ENCODE measurements at regions not wholly inside any gene's neighbourhood (a gene's known extent, or its start where the extent isn't known, plus 50 kb on each side); places are given as distances from the start of the nearest gene placed in this dataset.

DNA sequence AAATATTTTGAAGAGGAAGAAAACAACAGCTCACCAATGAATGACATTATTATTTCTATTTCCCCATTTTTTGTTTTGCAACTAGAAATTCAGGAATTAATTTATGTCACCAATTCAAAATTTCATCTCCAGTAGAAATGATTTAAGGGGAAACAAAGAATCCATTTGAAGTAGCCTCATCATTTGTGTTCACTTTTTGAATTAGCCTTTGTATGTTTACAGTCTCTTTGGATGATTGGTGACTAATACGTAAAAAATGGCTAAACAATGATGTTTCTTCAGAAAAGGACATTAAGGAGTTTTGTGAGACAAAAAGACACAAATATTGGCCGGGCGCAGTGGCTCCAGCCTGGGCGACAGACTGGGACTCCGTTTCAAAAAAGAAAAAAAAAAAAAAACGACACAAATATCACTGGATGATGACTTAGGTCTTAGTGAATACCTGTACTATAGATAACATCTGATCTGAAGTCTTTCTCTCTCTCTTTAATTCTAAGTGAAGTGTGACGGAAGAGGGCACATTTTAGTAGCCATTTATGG, 313.2 kb downstream of the PIK3C3 start:
- no peak for DNase-seq (ENCODE audit: low read depth)

DNA sequence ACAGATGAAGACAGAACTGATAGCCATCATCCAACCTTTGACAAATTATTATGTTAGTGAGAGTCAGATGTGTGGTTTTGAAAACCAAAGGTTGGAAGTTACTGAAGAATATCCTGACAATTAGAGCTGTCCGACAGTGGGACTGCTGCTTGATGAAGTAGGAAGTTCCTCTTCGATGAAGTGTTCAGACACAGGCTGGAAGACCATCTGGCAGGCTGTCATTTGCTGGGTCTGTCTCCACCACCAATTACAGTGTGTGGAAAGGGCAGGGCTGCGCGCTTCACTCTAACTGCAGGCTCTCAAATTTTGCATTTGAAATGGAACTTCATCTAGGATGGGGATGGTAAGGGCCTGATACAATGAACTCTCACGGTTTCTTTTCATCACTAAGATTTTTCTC, 313.8 kb downstream of the PIK3C3 start:
- DNase-seq (ENCODE audit: low read depth), result no peak

DNA sequence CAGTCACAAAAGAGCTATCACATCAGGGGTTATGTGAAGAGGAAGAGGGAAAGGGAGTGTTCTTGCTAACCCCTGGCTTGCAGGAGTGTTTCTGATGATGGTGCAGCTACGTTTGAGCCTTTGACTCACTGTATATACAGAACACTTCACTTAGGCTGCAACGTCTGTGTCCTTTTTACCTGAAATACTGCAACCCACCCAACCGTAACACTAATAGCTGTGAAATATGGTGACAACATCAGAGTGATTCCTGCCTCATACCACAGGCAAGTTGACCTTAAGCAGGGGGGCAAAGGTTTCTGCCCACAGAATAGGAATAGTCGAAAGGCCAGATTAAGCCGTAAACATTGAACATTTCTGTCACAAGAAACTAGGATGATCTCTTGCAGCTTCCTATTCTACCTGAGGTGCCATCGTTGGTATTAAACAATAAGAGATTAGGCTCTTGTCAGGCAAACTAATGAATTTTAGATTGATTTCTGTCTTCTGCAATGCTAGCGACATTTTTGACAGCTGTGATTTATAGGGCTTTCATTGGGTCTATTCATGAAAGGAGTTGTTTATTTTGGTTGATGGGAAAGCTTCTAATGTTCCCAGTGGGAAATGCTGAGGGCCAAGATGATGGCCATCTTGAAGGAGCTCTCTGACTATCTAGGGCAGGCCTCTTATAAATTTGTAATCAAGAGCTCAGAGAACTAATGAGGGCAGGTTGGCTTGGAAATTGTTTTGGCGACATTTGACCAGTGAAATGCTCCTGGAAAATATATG, 316.8 kb downstream of the PIK3C3 start:
- no peak for DNase-seq (ENCODE audit: low read depth)

DNA sequence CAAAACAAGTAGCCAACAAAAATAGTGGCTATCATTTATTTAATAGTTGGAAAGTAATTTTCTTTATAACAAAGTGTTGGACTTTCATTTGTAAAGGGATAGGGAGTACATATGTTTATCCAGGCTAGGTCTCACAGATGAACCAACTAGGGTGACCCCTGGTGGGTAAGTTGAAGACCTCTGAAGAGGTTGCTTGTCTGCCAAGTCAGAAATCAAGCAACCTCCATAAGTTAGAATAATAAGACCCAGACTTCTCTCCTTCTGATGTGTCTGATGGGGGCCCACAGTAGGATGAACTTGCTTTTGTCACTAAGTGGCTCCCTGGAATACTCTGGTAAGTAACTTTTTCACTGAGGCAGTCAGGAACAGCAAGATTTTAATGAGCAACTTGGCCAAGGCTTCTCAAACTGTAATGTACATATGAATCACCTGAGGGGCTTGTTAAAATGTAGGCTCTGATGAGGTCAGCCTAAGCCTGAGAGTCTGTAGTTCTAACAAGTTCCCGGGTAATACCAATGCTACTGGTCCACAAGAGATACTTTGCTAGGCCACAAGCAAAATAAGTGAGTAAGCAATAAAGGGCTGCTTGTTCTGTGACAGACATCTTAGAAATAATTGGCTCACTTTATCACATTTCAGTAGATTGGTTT, 319.6 kb downstream of the PIK3C3 start:
- no peak for DNase-seq (ENCODE audit: low read depth)

DNA sequence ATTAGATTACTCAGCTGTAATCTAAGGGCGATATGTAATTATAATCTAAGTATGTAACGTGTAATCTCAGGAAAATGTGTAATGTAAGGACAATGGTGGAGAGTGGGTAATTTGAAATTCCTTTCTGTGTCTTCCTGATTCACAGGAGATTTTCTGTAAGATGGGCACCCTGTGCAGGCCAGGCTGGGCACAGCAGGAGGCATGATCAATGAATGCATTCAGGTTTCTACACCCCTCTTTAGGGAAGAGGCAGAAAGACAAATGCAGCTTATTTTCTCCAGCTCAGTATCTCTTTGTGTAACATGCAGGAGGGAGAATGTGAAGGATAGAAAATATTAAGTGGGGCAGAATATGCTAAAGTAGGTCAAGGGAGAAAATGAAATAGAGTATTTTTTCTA, 320.1 kb downstream of the PIK3C3 start:
- DNase-seq (ENCODE audit: low read depth), result no peak

DNA sequence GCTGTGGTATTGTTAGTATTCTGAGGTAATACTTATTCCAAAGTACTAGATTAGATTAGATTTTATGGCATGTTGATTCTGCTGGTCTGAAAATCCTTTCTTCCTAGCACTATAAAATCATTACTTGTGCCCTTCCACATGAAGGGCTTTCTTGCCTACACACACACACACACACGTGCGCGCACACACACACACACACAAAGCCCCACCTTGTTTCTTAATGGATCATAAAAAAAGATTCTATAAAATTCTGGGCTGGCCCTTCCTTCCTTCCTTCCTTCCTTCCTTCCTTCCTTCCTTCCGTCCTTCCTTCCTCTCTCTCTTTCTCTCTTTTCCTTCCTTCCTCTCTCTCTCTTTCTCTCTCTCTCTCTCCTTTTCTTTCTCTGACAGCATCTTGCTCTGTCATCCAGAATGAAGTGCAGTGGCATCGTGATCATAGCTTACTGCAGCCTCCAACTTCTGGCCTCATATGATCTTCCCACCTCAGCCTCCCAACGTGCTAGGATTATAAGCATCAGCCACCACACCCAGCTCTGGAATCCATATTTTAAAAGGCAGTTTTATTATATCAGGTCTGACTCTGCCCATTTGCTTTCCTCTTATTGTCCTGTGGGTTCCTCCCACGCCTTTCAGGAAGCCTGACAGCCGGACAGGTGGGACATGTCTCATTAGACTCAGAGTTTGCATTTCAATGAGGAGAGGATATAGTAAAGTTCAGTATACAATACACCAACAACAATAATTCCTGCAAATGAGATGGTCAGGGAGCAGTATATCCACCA, 321.1 kb downstream of the PIK3C3 start:
- DNase-seq (ENCODE audit: low read depth), result no peak

DNA sequence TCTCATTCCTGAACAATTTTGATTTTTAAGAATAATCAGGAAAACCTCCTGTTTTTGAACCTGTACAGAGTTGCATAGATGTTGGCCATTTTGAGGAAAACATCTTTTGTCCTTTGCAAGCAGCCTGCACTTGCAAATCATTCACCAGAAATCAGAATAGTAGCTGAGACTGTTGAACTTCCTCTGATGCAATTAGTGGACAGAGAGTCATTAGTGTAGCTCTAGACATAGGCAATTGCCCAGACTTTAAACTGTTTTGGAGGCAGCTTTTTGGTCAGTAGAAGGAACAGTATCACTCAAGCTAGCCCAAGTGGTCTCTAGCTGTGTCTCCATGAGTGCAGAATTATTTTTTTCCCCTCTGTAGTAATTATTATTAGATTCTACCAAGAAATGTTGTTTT, 326.1 kb downstream of the PIK3C3 start:
- DNase-seq (ENCODE audit: low read depth), result no peak

DNA sequence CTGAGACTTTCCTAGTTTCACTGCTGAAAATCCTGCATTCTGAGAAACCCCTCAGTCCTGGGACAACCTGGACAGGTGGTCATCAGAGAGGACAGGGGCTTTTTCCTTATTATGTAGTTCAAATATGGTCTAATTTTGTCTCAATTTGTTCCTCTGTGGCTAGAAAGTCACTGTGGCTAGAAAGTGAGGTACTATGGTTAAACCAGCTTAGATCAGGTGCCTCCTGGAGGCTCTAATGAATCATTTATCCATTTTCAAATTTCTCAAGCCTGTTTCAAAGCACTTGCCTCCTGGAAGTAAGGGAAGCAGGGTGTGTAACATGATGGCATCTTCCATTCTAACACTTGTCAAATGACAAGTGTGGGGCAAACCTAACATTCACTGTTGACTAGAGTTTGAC, 326.8 kb downstream of the PIK3C3 start:
- DNase-seq (ENCODE audit: low read depth), result no peak

DNA sequence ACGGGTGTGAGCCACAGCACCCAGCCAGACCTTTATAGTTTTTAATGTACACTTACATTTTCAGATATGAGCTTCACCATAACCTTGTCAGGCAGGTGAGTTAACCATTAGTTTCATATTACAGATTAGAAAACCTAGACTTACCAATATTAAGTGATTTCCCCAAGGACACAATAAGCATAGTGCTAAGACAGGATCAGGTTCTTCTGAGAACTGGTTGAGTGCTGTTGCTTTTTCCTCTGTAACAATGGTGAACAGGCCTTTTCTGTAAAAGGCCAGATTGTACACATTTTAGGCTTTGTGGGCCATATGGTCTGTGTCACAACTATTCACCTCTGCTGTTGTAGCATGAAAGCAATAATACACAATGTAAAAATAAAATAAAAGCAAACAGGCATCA, 332.0 kb downstream of the PIK3C3 start:
- DNase-seq (ENCODE audit: low read depth), result no peak

DNA sequence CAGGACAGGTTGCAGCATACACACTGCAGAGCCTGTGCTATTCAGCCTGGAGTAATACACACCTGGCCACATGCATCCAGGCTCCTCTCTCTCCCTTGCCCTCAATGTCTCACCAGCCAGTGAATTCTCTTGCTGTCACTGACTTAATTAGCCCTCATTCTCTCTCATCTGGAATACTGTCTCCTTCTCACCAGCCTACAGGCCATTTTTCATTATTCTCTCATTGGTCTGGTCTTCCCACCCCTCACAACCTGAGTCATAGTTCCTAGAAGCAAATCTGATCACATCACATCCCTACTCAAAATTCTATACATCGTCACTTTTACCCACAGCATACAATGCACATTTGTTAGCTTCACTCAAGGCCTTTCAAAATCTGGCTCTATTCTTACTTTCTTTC, 333.1 kb downstream of the PIK3C3 start:
- DNase-seq (ENCODE audit: low read depth), result no peak

DNA sequence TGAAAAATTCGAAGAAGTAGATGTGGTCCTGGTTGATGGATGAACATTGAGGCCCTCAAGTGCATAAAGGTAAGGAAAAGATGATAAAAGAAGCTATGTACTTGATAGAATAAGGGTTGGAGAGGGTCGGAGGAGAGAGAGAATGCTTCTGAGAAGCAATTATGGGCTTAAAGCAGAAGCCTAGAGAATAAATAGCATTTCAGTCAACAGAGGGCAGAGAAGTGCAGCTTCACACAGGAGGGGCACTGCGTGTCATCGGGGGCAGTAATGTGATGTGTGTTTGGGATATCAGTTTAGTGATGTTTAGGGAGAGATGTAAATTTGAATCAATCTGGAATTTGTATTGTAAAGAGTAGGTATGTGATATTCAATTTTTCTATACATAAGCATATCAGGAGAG, 334.5 kb downstream of the PIK3C3 start:
- no peak for DNase-seq (ENCODE audit: low read depth)

DNA sequence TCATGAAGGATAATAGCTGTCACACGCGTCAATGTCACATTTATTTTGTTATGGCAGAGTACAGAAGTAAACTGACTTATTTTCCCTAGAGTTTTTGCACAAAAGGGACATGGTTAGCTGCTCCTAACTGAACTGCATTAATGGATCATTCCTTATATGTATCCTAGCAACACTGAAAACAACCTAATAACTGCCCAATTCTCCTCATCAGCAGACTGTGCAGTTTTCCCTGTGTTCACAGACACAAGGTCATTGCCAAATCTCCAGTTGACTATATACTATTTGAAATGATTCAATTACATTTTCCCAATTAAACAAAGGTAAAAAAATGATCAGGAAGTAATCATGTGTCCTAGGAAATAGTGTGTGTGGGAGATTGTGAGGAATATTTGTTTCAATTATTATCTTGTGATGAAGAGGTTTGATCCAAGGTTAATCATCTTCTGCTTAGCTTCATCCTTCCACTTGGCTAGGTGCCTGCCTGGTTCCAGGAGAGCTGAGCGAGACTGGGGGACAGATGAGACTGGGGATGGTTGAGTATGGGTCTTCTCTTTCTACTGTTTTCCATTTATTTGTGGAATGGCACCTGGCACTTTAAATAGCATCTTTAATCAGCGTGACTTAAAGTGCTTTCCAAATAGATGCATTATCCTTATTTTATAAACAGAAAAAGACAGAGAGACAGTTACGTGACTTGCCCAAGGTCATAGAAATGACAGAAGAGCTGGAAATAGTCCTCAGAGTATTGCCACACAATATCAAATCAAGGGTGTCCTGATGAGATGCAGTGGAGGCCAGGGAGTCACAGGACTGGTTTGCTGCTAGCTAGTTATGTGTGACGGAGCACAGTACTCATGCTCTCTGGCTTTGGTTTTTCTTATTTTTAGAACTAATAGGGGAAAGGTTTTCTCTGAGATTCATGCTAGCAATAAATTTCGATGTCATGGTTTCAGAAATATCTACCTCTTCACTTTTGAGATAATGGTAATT, 335.6 kb downstream of the PIK3C3 start:
- no peak for DNase-seq (ENCODE audit: low read depth)

DNA sequence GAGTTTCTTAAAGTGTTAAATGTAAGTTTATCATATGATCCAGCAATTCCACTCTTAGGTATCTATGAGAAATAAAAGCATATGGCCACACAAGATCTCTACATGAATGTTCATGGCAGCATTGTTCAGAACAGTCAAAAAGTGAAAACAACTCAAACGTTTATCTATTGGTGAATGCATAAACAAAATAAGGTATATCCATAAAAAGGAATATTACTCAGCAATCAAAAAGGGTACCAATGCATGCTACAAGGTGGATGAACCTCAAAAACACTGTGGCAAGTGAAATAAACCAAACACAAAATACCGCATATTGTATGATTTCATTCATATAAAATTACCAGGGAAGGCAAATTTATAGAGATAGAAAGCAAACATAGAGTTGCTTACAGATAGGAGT, 337.6 kb downstream of the PIK3C3 start:
- DNase-seq (ENCODE audit: low read depth), result no peak

DNA sequence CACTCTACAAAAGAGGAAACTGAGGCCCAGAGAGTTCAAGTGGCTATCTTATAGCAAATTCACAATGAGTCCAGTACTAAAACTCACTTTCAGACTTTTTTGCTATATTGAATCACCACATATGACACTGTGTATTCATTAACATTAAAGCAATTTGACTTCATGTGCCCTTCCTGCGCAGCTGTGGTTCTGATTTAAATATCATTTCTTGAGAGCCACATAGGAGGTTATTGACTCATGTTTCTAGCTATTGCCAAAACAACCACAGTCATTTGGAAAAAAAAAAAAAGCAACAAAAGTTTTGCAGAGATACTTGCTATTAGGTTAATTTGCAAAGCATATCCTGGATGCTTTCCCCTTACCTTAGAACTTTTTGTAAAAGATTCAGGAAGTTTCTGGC, 341.2 kb downstream of the PIK3C3 start:
- no peak for DNase-seq (ENCODE audit: low read depth)

DNA sequence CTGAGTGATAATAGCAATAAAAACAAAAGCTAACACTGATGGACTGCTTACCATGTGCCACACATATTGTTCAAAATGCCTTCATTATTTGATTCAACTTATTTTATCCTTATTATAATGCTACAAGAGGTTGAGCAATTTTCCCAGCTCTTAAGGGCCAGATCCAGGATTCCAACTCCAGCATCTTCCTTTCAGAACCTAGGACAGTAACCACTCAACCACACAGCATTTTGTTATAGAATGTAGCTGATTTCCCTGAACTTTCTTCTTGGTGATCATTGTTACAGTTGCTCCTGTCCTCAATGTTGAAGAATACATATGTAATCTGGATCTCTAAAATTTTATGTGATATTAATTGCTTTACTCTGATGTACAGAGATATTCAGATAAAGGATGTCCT, 341.7 kb downstream of the PIK3C3 start:
- DNase-seq (ENCODE audit: low read depth), result no peak

DNA sequence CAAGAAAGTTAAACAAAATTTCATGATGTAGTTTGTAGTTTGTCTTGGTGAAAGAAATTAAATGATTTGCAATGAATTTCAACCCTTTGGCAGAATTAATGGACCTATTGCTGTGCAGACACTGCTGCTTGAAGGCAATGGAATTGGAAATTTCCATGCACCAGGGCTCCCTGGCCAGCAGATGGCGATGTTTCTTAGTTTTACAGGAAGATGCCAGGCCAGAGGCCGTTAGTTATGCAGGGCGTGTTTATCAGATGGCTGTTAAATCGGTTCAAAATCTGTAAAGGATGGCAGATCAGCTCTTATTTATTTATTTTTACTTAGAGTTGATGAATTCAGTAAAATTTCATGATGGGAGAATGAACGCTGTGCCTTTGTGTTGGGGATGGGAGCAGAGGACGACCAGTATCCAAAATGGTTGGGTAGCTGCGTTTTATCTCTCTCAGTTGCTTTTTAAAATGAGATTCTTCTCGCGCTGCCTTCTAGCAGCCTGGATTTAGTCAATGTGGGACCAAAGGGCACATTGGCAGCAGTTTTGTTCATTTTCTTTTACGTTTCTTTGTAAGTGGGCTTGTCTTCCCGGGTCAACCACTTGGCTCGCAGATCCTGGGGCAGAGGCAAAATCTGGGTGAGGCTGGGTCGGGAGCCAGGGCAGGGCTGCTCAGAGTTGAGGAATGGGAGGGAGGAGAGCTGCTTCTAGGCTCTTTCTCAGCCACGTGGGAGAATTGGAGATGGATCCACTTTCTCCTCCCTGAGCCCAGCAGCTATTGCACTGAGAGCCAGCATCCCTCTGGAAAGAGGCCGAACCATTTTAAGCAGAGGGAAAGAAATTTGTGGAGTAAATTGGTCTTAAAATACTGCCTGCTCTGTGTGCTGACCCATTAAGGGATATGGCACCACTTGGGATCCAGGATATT, 344.0 kb downstream of the PIK3C3 start:
- peak; percentile 37 for DNase-seq (ENCODE audit: low read depth)

DNA sequence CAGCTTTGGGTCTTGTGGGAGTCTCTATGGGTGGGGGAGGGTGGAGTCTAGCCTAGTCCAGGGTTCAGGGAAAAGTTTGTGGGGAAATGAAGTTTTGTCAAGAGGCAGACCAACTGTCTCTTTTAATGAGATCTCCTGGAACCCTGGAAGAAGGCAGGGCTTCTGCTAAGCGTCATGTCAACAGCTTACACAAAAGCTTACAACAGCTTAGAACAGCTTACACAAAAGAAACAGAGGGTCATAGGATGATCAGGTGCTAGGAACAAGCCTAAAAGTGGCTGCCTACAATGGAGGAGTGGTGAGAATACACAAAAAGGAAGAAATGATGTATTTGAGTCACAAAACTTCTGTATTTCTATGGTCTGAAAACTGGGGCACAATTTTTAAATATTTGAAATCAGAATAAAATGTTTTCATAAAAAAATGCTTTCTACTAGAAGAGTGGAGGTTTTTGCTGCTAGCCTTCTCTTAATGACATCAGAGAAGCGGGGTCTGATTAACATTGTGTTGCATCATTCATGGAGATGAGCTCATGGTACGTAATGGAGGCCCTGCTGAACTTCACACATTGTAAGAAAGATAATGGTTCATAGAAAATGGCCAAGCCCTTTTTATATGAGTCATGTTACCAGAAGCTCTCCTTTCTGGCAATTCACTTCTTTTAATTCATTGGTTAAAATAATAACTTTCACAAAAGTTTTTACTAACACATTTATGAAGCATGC, 351.0 kb downstream of the PIK3C3 start:
- DNase-seq (ENCODE audit: low read depth), result no peak

DNA sequence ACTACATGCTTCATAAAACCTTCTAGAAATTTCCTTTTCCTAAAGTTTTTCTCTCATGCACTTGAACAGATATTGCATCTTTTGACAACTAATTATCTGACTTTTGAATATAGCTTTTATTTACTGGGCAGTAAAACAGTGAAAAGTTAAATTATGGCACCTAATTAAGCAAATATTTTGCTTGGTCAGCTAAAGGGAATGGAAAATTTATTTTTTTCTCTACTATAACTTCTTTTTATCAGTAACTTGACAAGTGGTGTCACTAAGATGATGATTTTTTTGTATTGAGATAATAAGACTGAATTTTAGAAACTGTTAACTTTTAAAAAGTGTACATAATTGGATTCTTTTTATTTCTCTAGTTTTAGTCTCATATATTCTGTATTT, 351.6 kb downstream of the PIK3C3 start:
- no peak for DNase-seq (ENCODE audit: low read depth)

DNA sequence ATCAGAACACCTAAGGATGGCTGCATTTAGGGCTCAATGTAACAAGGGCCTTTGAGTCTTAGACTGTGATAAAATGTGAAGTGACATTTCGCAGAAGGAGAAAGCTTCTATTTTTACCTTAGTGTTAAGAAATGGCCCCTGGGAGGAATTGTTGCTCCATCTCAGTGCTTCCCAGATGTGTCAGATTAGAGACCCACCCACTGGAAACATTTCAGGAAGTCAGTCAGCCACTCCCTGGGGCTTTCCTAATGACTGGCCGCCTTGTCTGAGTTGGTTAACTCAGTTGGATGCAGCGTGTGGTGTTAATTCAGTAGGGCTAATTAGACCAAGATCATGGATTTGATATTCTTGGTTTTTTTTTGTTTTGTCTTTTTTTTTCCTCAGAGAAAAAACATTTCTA, 355.9 kb downstream of the PIK3C3 start:
- peak; percentile 45 for DNase-seq (ENCODE audit: low read depth)

DNA sequence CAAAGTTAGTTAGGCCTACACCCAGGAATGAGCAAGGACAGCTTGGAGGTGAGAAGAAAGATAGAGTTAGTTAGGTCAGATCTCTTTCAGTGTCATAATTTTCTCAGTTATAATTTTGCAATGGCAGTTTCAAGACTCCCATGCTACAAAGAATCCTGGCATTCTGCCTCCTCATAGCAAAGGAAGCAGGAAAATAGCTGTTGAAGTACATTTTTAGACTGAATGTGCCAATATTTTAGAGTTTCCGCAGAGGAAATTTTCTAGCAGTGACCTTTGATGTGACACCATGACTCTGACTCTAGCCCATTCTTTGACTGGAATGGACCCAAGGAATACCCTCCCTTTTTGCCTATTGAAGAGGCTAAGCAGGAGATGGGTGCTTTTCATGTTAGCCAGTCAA, 371.7 kb downstream of the PIK3C3 start:
- DNase-seq (ENCODE audit: low read depth), result no peak

All from HS-5 (cell line).